ENCODE measurements at regions not wholly inside any gene's neighbourhood (a gene's known extent, or its start where the extent isn't known, plus 50 kb on each side); places are given as distances from the start of the nearest gene placed in this dataset.

GRCh38 chr7:41188163-41189130, 514.4 kb downstream of the INHBA start:
- H3K9me3 ChIP-seq: no peaks in the 10 kb centered on the region
- no peaks in the 10 kb centered on the region for H3K27me3 ChIP-seq
- no peak for TF ChIP-seq POLR2AphosphoS5 (IDR thresholded peaks at IDR 0.05)
- TF ChIP-seq POLR2A (IDR thresholded peaks at IDR 0.05): no peak
- no peak for TF ChIP-seq CTCF (IDR thresholded peaks at IDR 0.05)
- H3K4me1 ChIP-seq: no peaks in the 10 kb centered on the region
- DNase-seq (ENCODE audit: low spot score in 2 of 2): no peak
- H3K27ac ChIP-seq: no peak overlapping the region
- H3K4me3 ChIP-seq: no peak overlapping the region
- intact Hi-C loops (cut with DNase I; ENCODE audit: low total_unique reads): no loop called here
- no peaks in the 10 kb centered on the region for H3K36me3 ChIP-seq

DNA sequence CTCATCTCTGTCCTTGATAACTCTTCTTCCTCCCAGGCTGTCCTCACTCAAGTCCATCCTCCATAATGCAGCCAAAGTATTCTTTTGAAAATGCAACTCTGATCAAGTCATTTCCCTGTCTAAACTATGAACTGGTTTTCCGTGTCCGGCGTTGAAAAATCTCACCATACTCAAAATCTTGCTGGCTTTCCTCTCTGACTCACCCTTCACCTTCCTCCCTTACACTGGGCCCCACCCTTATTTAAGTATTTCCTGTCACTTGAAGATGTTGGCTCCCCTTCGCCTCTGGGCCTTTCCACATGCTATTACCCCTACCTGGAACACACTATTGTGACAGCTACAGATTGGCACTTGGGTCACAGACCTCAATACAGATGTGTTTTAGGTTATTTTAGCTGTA, 515.6 kb downstream of the INHBA start:
- Histone ChIP-seq H3K4me1 (no peaks in the 10 kb centered on the region), H3K36me3 (no peaks in the 10 kb centered on the region), H3K4me3 (no peak overlapping the region), H3K9me3 (no peaks in the 10 kb centered on the region), H3K27me3 (no peaks in the 10 kb centered on the region), H3K27ac (no peak overlapping the region)
- DNase-seq (ENCODE audit: low spot score in 2 of 2): no peak
- TF ChIP-seq CTCF (IDR thresholded peaks at IDR 0.05) (no peak), POLR2AphosphoS5 (IDR thresholded peaks at IDR 0.05) (no peak), POLR2A (IDR thresholded peaks at IDR 0.05) (no peak)
- intact Hi-C loops (cut with DNase I; ENCODE audit: low total_unique reads): no loop called here

- no peaks in the 10 kb centered on the region for H3K9me3 ChIP-seq
- no peaks in the 10 kb centered on the region for H3K36me3 ChIP-seq
- intact Hi-C loops (cut with DNase I; ENCODE audit: low total_unique reads): no loop called here
- no peak for DNase-seq (ENCODE audit: low spot score in 2 of 2)
- TF ChIP-seq POLR2AphosphoS5 (IDR thresholded peaks at IDR 0.05): no peak
- no peak for TF ChIP-seq CTCF (IDR thresholded peaks at IDR 0.05)
- TF ChIP-seq POLR2A (IDR thresholded peaks at IDR 0.05): no peak
- no peak overlapping the region for H3K27ac ChIP-seq
- no peaks in the 10 kb centered on the region for H3K27me3 ChIP-seq
- H3K4me3 ChIP-seq: no peak overlapping the region
- no peaks in the 10 kb centered on the region for H3K4me1 ChIP-seq
These were observed 517.0 kb downstream of the INHBA start for GRCh38 chr7:41185851-41186250.

GRCh38 chr7:41183741-41184140, 519.1 kb downstream of the INHBA start:
- Histone ChIP-seq H3K36me3 (no peaks in the 10 kb centered on the region), H3K9me3 (no peaks in the 10 kb centered on the region), H3K4me1 (no peaks in the 10 kb centered on the region), H3K27me3 (no peaks in the 10 kb centered on the region), H3K27ac (no peak overlapping the region), H3K4me3 (no peak overlapping the region)
- DNase-seq (ENCODE audit: low spot score in 2 of 2): no peak
- TF ChIP-seq POLR2A (IDR thresholded peaks at IDR 0.05) (no peak), POLR2AphosphoS5 (IDR thresholded peaks at IDR 0.05) (no peak), CTCF (IDR thresholded peaks at IDR 0.05) (no peak)
- intact Hi-C loops (cut with DNase I; ENCODE audit: low total_unique reads): no loop called here

DNA sequence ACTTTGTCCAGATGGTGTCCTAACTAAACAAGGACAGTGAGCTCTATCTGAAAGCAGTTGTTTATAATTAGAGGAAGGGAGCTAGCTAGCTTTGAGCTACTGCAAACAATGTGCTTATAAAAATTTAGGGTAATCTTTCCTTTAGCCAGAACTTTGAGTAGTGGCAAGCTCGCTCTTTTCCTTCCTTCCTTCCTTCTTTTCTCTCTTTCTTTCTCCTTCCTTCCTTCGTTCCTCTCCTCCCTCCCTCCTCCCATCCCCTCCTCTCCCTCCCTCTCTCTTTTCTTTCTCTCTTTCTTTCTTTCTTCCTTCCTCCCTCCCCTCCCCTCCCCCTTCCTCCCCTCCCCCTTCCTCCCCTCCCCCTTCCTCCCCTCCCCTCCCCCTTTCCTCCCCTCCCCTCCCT, 520.1 kb downstream of the INHBA start:
- intact Hi-C loops (cut with DNase I; ENCODE audit: low total_unique reads): no loop called here
- no peak for DNase-seq (ENCODE audit: low spot score in 2 of 2)
- Histone ChIP-seq H3K9me3 (no peaks in the 10 kb centered on the region), H3K4me1 (no peaks in the 10 kb centered on the region), H3K4me3 (no peak overlapping the region), H3K27me3 (no peaks in the 10 kb centered on the region), H3K36me3 (no peaks in the 10 kb centered on the region), H3K27ac (no peak overlapping the region)
- TF ChIP-seq POLR2AphosphoS5 (IDR thresholded peaks at IDR 0.05) (no peak), POLR2A (IDR thresholded peaks at IDR 0.05) (no peak), CTCF (IDR thresholded peaks at IDR 0.05) (no peak)

All from breast epithelium (tissue), 4 donors.